NCI-H2227 (cell line): ENCODE measurements at regions not wholly inside any gene's neighbourhood (a gene's known extent, or its start where the extent isn't known, plus 50 kb on each side); places are given as distances from the start of the nearest gene placed in this dataset.

Source experiments
- DNase-seq: peaks from one replicate; lab custom pipeline; 2025; ENCODE audit not compliant: unreplicated experiment; lab: John Stamatoyannopoulos, UW

GRCh38 chr6:104227508-104227907 lies 632.2 kb downstream of the HACE1 start:
- no peak for DNase-seq

GRCh38 chr6:104226790-104227446 lies 632.8 kb downstream of the HACE1 start:
- no peak for DNase-seq

GRCh38 chr6:104218116-104218515 lies 641.6 kb downstream of the HACE1 start:
- DNase-seq: no peak

- DNase-seq: no peak
Observed at GRCh38 chr6:104214901-104215300, 644.8 kb downstream of the HACE1 start.

GRCh38 chr6:104212977-104213668 lies 646.6 kb downstream of the HACE1 start:
- no peak for DNase-seq

GRCh38 chr6:104207635-104208034 lies 652.1 kb downstream of the HACE1 start:
- DNase-seq: no peak

GRCh38 chr6:104201557-104201956 lies 658.2 kb downstream of the HACE1 start:
- DNase-seq: no peak

- DNase-seq: no peak
Observed at GRCh38 chr6:104187616-104188015, 672.1 kb downstream of the HACE1 start.

GRCh38 chr6:104186831-104187230 lies 672.9 kb downstream of the HACE1 start:
- no peak for DNase-seq

- no peak for DNase-seq
Observed at GRCh38 chr6:104183816-104184435, 675.8 kb downstream of the HACE1 start.

- no peak for DNase-seq
Observed at GRCh38 chr6:104182811-104183210, 676.9 kb downstream of the HACE1 start.

GRCh38 chr6:104173668-104174067 lies 686.1 kb downstream of the HACE1 start:
- no peak for DNase-seq

GRCh38 chr6:104170401-104170800 lies 689.3 kb downstream of the HACE1 start:
- DNase-seq: no peak

GRCh38 chr6:104166055-104166668 lies 693.6 kb downstream of the HACE1 start:
- DNase-seq: no peak

GRCh38 chr6:104162036-104162669 lies 697.6 kb downstream of the HACE1 start:
- no peak for DNase-seq

- DNase-seq: no peak
Observed at GRCh38 chr6:104159045-104159618, 700.6 kb downstream of the HACE1 start.

- no peak for DNase-seq
Observed at GRCh38 chr6:104143757-104144156, 716.0 kb downstream of the HACE1 start.

- no peak for DNase-seq
Observed at GRCh38 chr6:104134876-104135275, 724.8 kb downstream of the HACE1 start.

GRCh38 chr6:104130343-104130742 lies 729.4 kb downstream of the HACE1 start:
- DNase-seq: no peak

GRCh38 chr6:104126315-104127005 lies 733.3 kb downstream of the HACE1 start:
- no peak for DNase-seq
